Gastroesophageal sphincter (tissue), 4 donors: ENCODE measurements at regions not wholly inside any gene's neighbourhood (a gene's known extent, or its start where the extent isn't known, plus 50 kb on each side); places are given as distances from the start of the nearest gene placed in this dataset.

Experiments used
- ATAC-seq: fragments of 150-250 bp; one replicate; pipeline ENCODE4 v1.9.1; 2016; ENCODE audit warnings: mild to moderate bottlenecking, moderate library complexity
- H3K27ac ChIP-seq, 4 donors: fragments of 200-600 bp; sonication (generic) in 3 of 4; 1 replicate in 3 of 4; 2 replicates in 1 of 4; pipeline ENCODE4 v1.5.1; 2016 to 2019
- H3K27me3 ChIP-seq: fragments of 200-600 bp; sonication (generic); one replicate; pipeline ENCODE4 v1.5.1; 2019
- H3K36me3 ChIP-seq, 2 donors: fragments of 200-600 bp; sonication (generic); one replicate each; pipeline ENCODE4 v1.5.1; 2019; ENCODE audit warnings: control low read depth in 1 of 2
- H3K4me1 ChIP-seq, 3 donors: fragments of 200-600 bp; sonication (generic); 1 replicate in 2 of 3; 2 replicates in 1 of 3; pipeline ENCODE4 v1.5.1; 2016 to 2019; ENCODE audit warnings: control low read depth in 2 of 3
- H3K4me3 ChIP-seq, 2 donors: fragments of 200-600 bp; sonication (generic); one replicate each; pipeline ENCODE4 v1.5.1; 2019; ENCODE audit warnings: mild to moderate bottlenecking in 1 of 2, moderate library complexity in 1 of 2
- H3K9me3 ChIP-seq, 3 donors: fragments of 200-600 bp; sonication (generic); one replicate each; pipeline ENCODE4 v1.5.1; 2017 to 2019; ENCODE audit warnings: control low read depth in 2 of 3
- CTCF ChIP-seq, 4 experiments: fragments of 200-600 bp in 2 of 4; fragments of 450-650 bp in 2 of 4; sonication (generic) in 1 of 4; IDR thresholded peaks; one replicate each; pipeline ENCODE4 v1.5.1; 2017 to 2019; ENCODE audit warnings: antibody characterized with exemption in 4 of 4, mild to moderate bottlenecking in 2 of 4, moderate library complexity in 2 of 4
- EP300 ChIP-seq: sonication (generic); formaldehyde crosslinking; IDR thresholded peaks from one replicate; pipeline ENCODE4 v1.6.1; 2017; ENCODE audit warnings: antibody characterized with exemption, mild to moderate bottlenecking
- POLR2A ChIP-seq, 2 donors: fragments of 450-650 bp; IDR thresholded peaks; one replicate each; pipeline ENCODE4 v1.6.1; 2017; ENCODE audit warnings: antibody characterized with exemption in 2 of 2, mild to moderate bottlenecking in 2 of 2, moderate library complexity in 1 of 2
- POLR2AphosphoS5 ChIP-seq: sonication (generic); formaldehyde crosslinking; IDR thresholded peaks from one replicate; pipeline ENCODE4 v1.6.1; 2017; ENCODE audit warnings: antibody characterized with exemption
- WGBS, 2 donors: methylation state at CpG; one replicate each; pipeline ENCODE4 v1.1.5; 2018; ENCODE audit warnings: low coverage in 1 of 2; 5-methylcytosine and 5-hydroxymethylcytosine counted together

DNA sequence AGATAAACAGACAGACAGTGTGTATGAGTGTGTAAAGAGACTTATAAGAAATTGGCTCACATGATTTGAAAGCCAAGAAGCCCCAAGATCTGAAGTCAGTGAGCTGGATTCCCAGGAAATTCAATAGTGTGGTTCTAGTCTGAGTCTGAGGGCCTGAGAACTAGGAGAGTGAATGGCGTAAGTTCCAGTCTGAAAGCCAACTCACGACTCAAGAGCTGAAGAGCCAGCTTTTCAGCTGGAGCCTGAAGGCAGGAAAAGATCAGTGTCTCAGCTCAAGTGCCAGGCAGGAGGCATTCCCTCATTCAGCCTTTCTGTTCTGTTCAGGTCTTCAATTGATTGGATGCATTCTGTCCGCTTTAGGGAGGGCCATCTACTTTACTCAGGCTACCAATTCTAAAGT lies 257.2 kb downstream of the PLPP3 start:
- Histone ChIP-seq H3K4me1 (peaks cover 6 to 25% (median 7%) of the 10 kb centered on the region in 3 donors), H3K9me3 (no peaks in the 10 kb centered on the region), H3K36me3 (no peaks in the 10 kb centered on the region), H3K27ac (peak overlapping the region in 2 of 4 donors; percentile 9 to 22), H3K27me3 (no peaks in the 10 kb centered on the region), H3K4me3 (no peak overlapping the region)
- TF ChIP-seq CTCF (IDR thresholded peaks at IDR 0.05) (no peak), EP300 (no peak), POLR2AphosphoS5 (no peak), POLR2A (IDR thresholded peaks at IDR 0.05) (no peak)
- 65 to 68% methylated on average over 3 of the region's 3 CpGs for WGBS, 2 donors
- ATAC-seq = no peak

GRCh38 chr1:56321150-56321490 lies 258.2 kb downstream of the PLPP3 start:
- Histone ChIP-seq H3K27me3 (no peaks in the 10 kb centered on the region), H3K4me1 (peaks cover 6 to 25% (median 7%) of the 10 kb centered on the region in 3 donors), H3K27ac (peak overlapping the region in 2 of 4 donors; percentile 15 to 41), H3K4me3 (no peak overlapping the region), H3K9me3 (no peaks in the 10 kb centered on the region), H3K36me3 (no peaks in the 10 kb centered on the region)
- ATAC-seq = no peak
- WGBS, 2 donors = 52 to 57% methylated on average over 3 to 4 of the region's 4 CpGs
- TF ChIP-seq POLR2AphosphoS5 (no peak), POLR2A (IDR thresholded peaks at IDR 0.05) (no peak), CTCF (IDR thresholded peaks at IDR 0.05) (no peak), EP300 (no peak)

DNA sequence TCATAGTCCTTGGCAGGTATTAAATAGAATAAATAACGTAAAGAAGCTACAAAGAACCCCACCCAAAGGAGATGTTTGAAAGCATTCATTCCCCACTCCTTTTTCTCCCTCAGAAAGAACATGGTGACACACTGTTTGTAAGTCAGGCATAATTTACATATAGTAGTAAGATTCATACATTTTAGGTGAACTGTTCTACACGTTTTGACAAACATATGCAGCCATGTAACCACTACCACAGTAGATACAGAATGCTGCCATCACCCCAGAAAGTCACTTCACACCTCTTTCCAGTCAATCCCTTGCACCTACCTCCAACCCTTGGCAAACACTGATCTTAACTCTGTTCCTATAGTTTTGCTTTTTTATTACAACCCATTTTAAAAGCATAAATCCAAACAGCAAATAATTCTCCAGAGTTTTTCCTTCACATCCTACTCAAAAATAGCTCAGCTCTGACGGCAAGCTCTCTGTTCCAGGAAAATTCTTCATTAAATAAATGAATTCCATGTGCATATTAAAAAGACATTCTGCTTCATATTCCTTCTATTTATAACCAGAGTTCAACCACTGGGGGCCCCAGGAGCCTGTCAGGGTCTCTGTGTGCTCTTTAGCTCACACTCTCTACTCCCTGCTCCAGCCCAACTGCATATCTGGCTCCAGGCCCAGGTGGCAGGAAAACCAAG lies 258.8 kb downstream of the PLPP3 start:
- no peaks in the 10 kb centered on the region for H3K9me3 ChIP-seq
- ATAC-seq = no peak
- peaks cover 6 to 25% (median 7%) of the 10 kb centered on the region in 3 donors for H3K4me1 ChIP-seq
- TF ChIP-seq EP300 (no peak), CTCF (IDR thresholded peaks at IDR 0.05) (peak in 1 of 4 experiments; percentile 14)
- WGBS, 2 donors = 26 to 42% methylated on average over 3 of the region's 3 CpGs
- H3K4me3 ChIP-seq = no peak overlapping the region
- H3K27ac ChIP-seq = peak overlapping the region in 3 of 4 donors; percentile 15 to 65 (median 39)
- no peaks in the 10 kb centered on the region for H3K27me3 ChIP-seq
- H3K36me3 ChIP-seq = no peaks in the 10 kb centered on the region

- no peak for TF ChIP-seq EP300
- no peak for TF ChIP-seq POLR2AphosphoS5
- no peak for TF ChIP-seq POLR2A (IDR thresholded peaks at IDR 0.05)
- no peak for TF ChIP-seq CTCF (IDR thresholded peaks at IDR 0.05)
- Histone ChIP-seq H3K9me3 (peaks cover 0 to 8% (median 0%) of the 10 kb centered on the region in 3 donors), H3K27me3 (no peaks in the 10 kb centered on the region), H3K4me1 (peaks cover 6 to 25% (median 7%) of the 10 kb centered on the region in 3 donors), H3K4me3 (no peak overlapping the region), H3K36me3 (no peaks in the 10 kb centered on the region), H3K27ac (no peak overlapping the region)
- 92 to 94% methylated on average over 4 to 5 of the region's 8 CpGs for whole genome bisulfite sequencing, 2 donors
- no peak for ATAC-seq
Measured at GRCh38 chr1:56317722-56318121, 261.6 kb downstream of the PLPP3 start.

- Histone ChIP-seq H3K9me3 (peaks cover 0 to 8% (median 0%) of the 10 kb centered on the region in 3 donors), H3K27me3 (no peaks in the 10 kb centered on the region), H3K4me1 (peaks cover 0 to 13% (median 3%) of the 10 kb centered on the region in 3 donors), H3K27ac (no peak overlapping the region), H3K36me3 (no peaks in the 10 kb centered on the region), H3K4me3 (no peak overlapping the region)
- 76 to 93% methylated on average over 3 of the region's 3 CpGs for WGBS, 2 donors
- no peak for ATAC-seq
- TF ChIP-seq POLR2A (IDR thresholded peaks at IDR 0.05) (no peak), POLR2AphosphoS5 (no peak), CTCF (IDR thresholded peaks at IDR 0.05) (no peak), EP300 (no peak)
Measured at GRCh38 chr1:56315293-56315942, 263.9 kb downstream of the PLPP3 start.
